Activated CD8-positive, alpha-beta T cell treated with anti-CD3 and anti-CD28 coated beads for 36 hours (primary cell): ENCODE measurements at regions not wholly inside any gene's neighbourhood (a gene's known extent, or its start where the extent isn't known, plus 50 kb on each side); places are given as distances from the start of the nearest gene placed in this dataset.

ENCODE experiments used
- ATAC-seq: fragments of 200-7000 bp; cut with Tn5 transposase; one replicate; pipeline ENCODE4 v1.10.0; 2021; ENCODE audit warnings: mild to moderate bottlenecking, moderate library complexity
- CTCF ChIA-PET: fragments of 350-600 bp; sonication (Branson Sonifier 250); formaldehyde crosslinking; loops from one replicate; lab custom pipeline; 2021; ENCODE audit warnings: antibody characterized with exemption; lab: Charles Lee
- POLR2A ChIA-PET: fragments of 350-600 bp; sonication (Branson Sonifier 250); formaldehyde crosslinking; loops from one replicate; lab custom pipeline; 2021; ENCODE audit warnings: antibody characterized with exemption; lab: Charles Lee
- DNase-seq: peaks from one replicate; pipeline ENCODE4 v3.0.0-alpha.2; 2020
- H3K27ac Mint-ChIP-seq: one replicate; pipeline ENCODE4 v1.8.0; 2021; ENCODE audit warnings: mild to moderate bottlenecking, mixed read lengths
- H3K27me3 Mint-ChIP-seq: one replicate; pipeline ENCODE4 v1.8.0; 2021; ENCODE audit warnings: mixed read lengths
- H3K36me3 Mint-ChIP-seq: one replicate; pipeline ENCODE4 v1.8.0; 2021; ENCODE audit warnings: low read depth, mixed read lengths
- H3K4me1 Mint-ChIP-seq: one replicate; pipeline ENCODE4 v1.8.0; 2021; ENCODE audit warnings: low read depth, mixed read lengths
- H3K4me3 Mint-ChIP-seq: one replicate; pipeline ENCODE4 v1.8.0; 2021; ENCODE audit warnings: mild to moderate bottlenecking, moderate library complexity, mixed read lengths
- H3K9me3 Mint-ChIP-seq: one replicate; pipeline ENCODE4 v1.8.0; 2021; ENCODE audit warnings: mixed read lengths
- intact Hi-C: fragments of 100-400 bp; cut with micrococcal nuclease; formaldehyde crosslinking; loops from one replicate; pipeline ENCODE4 v1.10.0; 2022
- TF ChIP-seq, protein P1 (sequence below): fragments of 200-600 bp; IDR thresholded peaks from one replicate; pipeline ENCODE4 v1.8.0; 2022; ENCODE audit warnings: antibody characterized with exemption, mild to moderate bottlenecking

DNA sequence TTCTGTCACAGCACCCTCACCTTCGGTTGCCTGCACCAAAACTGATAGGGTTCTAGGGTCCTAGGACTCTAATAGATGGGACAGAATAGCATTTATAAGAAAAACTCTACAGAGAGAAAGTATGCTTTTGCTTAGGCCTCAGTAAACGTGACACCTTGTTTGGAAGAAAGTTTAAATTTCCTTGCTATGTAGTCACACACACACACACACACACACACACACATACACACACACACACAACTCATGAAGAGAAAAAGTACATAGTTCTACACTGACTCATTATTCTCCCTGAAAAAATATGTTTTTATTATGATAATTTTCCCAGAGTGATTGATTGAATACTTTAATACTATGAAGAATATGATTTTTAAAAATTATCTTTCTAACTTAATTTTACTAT, 220.8 kb upstream of the SNX19 start:
- H3K9me3 Mint-ChIP-seq: no peaks in the 10 kb centered on the region
- H3K4me1 Mint-ChIP-seq: no peaks in the 10 kb centered on the region
- ATAC-seq (no peak), DNase-seq (no peak)
- TF ChIP-seq, protein P1, sequence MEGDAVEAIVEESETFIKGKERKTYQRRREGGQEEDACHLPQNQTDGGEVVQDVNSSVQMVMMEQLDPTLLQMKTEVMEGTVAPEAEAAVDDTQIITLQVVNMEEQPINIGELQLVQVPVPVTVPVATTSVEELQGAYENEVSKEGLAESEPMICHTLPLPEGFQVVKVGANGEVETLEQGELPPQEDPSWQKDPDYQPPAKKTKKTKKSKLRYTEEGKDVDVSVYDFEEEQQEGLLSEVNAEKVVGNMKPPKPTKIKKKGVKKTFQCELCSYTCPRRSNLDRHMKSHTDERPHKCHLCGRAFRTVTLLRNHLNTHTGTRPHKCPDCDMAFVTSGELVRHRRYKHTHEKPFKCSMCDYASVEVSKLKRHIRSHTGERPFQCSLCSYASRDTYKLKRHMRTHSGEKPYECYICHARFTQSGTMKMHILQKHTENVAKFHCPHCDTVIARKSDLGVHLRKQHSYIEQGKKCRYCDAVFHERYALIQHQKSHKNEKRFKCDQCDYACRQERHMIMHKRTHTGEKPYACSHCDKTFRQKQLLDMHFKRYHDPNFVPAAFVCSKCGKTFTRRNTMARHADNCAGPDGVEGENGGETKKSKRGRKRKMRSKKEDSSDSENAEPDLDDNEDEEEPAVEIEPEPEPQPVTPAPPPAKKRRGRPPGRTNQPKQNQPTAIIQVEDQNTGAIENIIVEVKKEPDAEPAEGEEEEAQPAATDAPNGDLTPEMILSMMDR: no peak
- H3K4me3 Mint-ChIP-seq: no peak overlapping the region
- intact Hi-C loops: no loop called here
- POLR2A ChIA-PET: no interaction called here
- CTCF ChIA-PET: no interaction called here
- no peaks in the 10 kb centered on the region for H3K36me3 Mint-ChIP-seq
- peaks cover 2% of the 10 kb centered on the region for H3K27me3 Mint-ChIP-seq
- no peak overlapping the region for H3K27ac Mint-ChIP-seq

GRCh38 chr11:131138731-131139130, 222.5 kb upstream of the SNX19 start:
- intact Hi-C loops: no loop called here
- ChIA-PET CTCF (no interaction called here), POLR2A (no interaction called here)
- H3K36me3 Mint-ChIP-seq: no peaks in the 10 kb centered on the region
- no peak overlapping the region for H3K4me3 Mint-ChIP-seq
- H3K9me3 Mint-ChIP-seq: no peaks in the 10 kb centered on the region
- H3K27ac Mint-ChIP-seq: no peak overlapping the region
- no peaks in the 10 kb centered on the region for H3K4me1 Mint-ChIP-seq
- ATAC-seq: no peak
- peaks cover 2% of the 10 kb centered on the region for H3K27me3 Mint-ChIP-seq
- TF ChIP-seq, protein P1: no peak
- DNase-seq: no peak

- H3K4me1 Mint-ChIP-seq: no peaks in the 10 kb centered on the region
- H3K36me3 Mint-ChIP-seq: no peaks in the 10 kb centered on the region
- H3K27me3 Mint-ChIP-seq: no peaks in the 10 kb centered on the region
- intact Hi-C loops: no loop called here
- no peak overlapping the region for H3K4me3 Mint-ChIP-seq
- TF ChIP-seq, protein P1: no peak
- ATAC-seq: no peak
- CTCF ChIA-PET: no interaction called here
- POLR2A ChIA-PET: no interaction called here
- DNase-seq: no peak
- H3K27ac Mint-ChIP-seq: no peak overlapping the region
- no peaks in the 10 kb centered on the region for H3K9me3 Mint-ChIP-seq
Measured at GRCh38 chr11:131145791-131146190, 224.6 kb upstream of the NTM start.

- H3K27ac Mint-ChIP-seq: no peak overlapping the region
- H3K27me3 Mint-ChIP-seq: no peaks in the 10 kb centered on the region
- CTCF ChIA-PET: no interaction called here
- TF ChIP-seq, protein P1: no peak
- POLR2A ChIA-PET: no interaction called here
- intact Hi-C loops: no loop called here
- no peaks in the 10 kb centered on the region for H3K9me3 Mint-ChIP-seq
- no peak overlapping the region for H3K4me3 Mint-ChIP-seq
- no peak for ATAC-seq
- H3K36me3 Mint-ChIP-seq: no peaks in the 10 kb centered on the region
- H3K4me1 Mint-ChIP-seq: no peaks in the 10 kb centered on the region
- DNase-seq: no peak
Measured at GRCh38 chr11:131146827-131147490, 223.5 kb upstream of the NTM start.

DNA sequence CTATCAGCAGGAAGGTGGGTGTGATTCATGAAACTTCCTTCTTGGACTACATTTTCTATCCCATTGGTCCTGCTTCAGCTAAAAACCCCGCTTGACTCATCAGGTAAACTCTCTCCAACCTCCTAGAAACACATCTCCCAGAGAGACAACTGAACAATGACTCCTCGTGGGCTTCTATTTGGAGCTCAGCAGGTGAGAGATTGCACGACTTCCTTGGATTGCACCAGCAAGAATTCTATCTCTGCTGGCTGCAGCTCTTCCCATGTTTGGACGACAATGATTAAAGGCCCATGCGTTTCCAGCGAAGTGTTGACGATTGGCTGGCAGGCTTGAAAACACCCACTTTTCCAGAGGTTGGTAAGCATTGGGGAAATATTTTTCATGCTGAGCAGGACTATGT, 216.1 kb upstream of the NTM start:
- H3K9me3 Mint-ChIP-seq: no peaks in the 10 kb centered on the region
- H3K4me1 Mint-ChIP-seq: no peaks in the 10 kb centered on the region
- H3K27ac Mint-ChIP-seq: no peak overlapping the region
- no peaks in the 10 kb centered on the region for H3K27me3 Mint-ChIP-seq
- ATAC-seq: no peak
- ChIA-PET POLR2A (no interaction called here), CTCF (no interaction called here)
- no peak for DNase-seq
- TF ChIP-seq, protein P1: no peak
- H3K4me3 Mint-ChIP-seq: no peak overlapping the region
- no peaks in the 10 kb centered on the region for H3K36me3 Mint-ChIP-seq
- intact Hi-C loops: no loop called here
